Fibroblast of pulmonary artery (primary cell): ENCODE measurements at regions not wholly inside any gene's neighbourhood (a gene's known extent, or its start where the extent isn't known, plus 50 kb on each side); places are given as distances from the start of the nearest gene placed in this dataset.
"Not testable (repeated sequence)": the region's sequence is repeated elsewhere in the genome, so short reads cannot be mapped to it uniquely, and the experiment has no call there.

Source experiments
- DNase-seq: peaks from one replicate; pipeline ENCODE4 v3.0.0-alpha.2; 2010; ENCODE audit warnings: low read depth
- H3K4me3 ChIP-seq: replicated peaks from 2 replicates; pipeline ENCODE4 v1.5.1; 2011; ENCODE audit warnings: low read depth, mild to moderate bottlenecking, control low read depth, low read length, moderate library complexity
- CTCF ChIP-seq: IDR thresholded peaks from 2 replicates; pipeline ENCODE4 v1.5.1; 2011; ENCODE audit warnings: mild to moderate bottlenecking, control low read depth, low read length, inconsistent platforms; ENCODE audit errors: missing control alignments

GRCh38 chr6:109901976-109902375 lies 76.1 kb upstream of the GPR6 start:
- DNase-seq: no peak
- no peak for TF ChIP-seq CTCF
- no peak overlapping the region for H3K4me3 ChIP-seq

DNA sequence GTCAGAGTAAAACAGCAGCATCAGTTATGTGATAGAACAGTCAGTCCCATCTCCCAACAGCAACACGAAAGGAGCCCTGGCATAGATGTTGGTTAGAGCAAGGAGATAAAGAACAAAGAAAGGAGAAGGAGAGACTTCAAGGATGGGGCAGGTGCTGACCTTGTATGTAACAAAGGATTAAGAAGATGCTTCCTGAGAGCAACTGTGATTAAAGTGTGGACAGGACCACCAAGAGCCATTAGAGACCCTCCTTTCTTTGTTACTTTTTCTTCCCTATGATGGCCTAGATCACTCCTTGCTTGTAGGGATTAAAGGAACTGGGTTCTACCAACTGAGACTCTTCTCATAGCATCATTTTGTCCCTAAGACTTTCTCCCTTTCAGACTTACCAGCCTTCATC lies 75.2 kb upstream of the GPR6 start:
- no peak for TF ChIP-seq CTCF
- no peak overlapping the region for H3K4me3 ChIP-seq
- DNase-seq: no peak

DNA sequence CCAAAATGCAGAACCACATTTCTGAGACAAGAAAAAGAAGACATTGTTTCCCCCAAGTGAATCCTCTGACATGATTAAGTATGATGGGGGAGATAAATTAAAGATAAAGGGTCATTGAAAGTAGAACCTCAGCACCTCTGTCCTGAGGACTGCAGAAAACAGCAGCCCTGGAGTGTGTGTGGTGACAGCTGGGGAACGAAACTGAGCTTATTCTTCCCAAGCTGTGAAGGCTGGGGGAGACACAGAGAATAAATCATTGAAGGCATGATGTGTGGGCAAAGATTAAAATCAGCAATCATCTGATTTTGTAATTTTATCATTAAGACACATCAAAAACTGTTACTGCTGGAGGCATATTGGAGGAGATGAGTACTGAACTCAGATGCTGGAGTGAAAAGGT lies 67.5 kb upstream of the GPR6 start:
- TF ChIP-seq CTCF: no peak
- DNase-seq: no peak
- no peak overlapping the region for H3K4me3 ChIP-seq

DNA sequence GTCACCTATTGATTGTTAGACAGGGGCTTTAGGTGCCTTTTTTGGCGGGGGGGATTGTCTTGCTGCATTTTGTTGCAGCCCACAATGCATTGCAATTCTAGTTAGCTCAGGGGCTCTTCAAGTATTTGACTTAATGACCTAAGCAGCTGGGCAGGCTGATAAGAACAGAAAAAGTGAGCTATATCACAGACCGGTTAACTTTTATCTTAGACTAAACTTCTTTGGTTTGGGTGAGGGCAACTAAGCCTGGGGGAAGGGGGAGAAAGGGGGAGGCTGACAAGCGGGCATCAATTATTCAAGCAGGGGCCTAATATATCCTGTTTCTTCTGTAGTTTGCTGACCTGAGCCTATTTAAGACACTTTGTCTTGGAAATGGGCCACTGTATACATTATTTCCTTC lies 66.0 kb upstream of the GPR6 start:
- no peak for TF ChIP-seq CTCF
- no peak for DNase-seq
- no peak overlapping the region for H3K4me3 ChIP-seq

DNA sequence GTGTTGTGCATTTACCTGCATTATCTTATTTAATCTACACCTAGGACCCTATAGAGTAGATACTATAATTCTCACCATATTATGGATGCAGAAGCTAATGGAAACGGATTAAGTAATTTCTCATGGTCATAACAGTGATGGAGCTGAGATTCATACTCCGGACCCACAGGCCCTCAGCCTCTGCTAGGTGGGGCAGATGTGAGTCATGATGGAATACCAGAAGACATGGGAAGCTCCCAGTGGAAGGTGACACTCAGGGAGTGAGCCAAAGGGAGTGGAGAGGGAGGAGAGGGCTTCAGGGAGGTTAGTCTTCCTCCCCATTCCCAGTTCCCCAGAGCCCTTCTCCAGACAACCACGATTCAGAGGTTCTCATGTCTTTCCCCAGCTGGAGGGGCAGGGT lies 65.2 kb upstream of the GPR6 start:
- TF ChIP-seq CTCF: no peak
- no peak overlapping the region for H3K4me3 ChIP-seq
- DNase-seq: no peak

DNA sequence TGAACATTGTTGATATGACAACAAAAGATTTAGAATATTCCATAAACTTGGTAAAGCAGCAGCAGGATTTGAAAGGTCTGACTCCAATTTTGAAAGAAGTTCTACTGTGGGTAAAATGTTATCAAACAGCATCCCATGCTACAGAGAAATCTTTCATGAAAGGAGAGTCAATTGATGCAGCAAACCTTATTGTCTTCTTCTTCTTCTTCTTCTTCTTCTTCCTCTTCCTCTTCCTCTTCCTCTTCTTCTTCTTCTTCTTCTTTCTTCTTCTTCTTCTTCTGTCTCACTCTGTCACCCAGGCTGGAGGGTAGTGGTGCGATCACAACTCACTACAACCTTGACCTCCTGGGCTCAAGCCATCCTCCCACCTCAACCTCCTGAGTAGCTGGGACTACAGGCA lies 62.4 kb upstream of the GPR6 start:
- H3K4me3 ChIP-seq, DNase-seq: not testable (repeated sequence)

DNA sequence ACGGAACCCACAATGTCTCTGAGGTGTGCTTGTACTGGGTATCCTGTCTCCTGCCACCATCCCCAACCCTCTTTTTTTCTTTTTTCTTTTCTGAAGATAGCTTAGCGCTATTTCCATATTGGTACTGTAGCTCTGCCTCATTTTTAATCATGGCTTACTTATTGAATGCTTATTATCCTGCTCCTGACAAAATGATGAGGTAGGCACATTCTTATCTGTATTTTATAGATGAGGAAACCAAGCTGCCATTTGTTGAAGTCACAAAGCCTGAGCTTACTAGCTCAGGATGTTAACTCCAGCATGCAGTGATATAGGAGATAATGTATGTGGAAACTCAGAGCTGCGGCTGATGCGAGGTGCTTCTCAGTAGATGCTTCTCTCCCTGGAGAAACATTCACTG lies 61.4 kb upstream of the GPR6 start:
- DNase-seq: no peak
- no peak for TF ChIP-seq CTCF
- H3K4me3 ChIP-seq: no peak overlapping the region

DNA sequence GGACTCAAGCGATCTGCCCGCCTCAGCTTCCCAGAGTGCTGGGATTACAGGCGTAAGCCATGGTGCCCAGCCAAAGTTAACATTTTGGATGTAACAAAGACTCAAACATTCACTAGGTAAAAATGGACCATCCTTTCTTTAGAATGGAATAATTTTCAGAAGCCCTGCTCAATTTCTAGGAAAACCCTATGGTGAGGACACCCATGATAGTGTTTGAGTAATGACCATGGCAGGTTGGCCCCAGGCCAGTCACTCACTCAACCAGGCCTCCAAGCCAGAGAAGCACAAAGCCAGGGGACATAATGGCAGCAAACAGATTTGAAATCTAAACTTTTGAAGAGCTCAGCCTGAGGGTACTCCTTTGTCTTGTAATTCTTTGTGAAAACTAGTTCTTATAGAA lies 59.9 kb upstream of the GPR6 start:
- no peak for TF ChIP-seq CTCF
- no peak for DNase-seq
- H3K4me3 ChIP-seq: no peak overlapping the region
